CD14-positive monocyte (primary cell): ENCODE measurements at regions not wholly inside any gene's neighbourhood (a gene's known extent, or its start where the extent isn't known, plus 50 kb on each side); places are given as distances from the start of the nearest gene placed in this dataset.

Source experiments
- DNase-seq, 3 donors: peaks; one replicate each; pipeline ENCODE4 v3.0.0-alpha.2; 2011 to 2022
- H2AFZ ChIP-seq: 2 replicates; pipeline ENCODE4 v1.6.0; 2012; ENCODE audit warnings: mild to moderate bottlenecking, low read depth, low read length, inconsistent platforms; ENCODE audit not compliant: insufficient read depth, poor library complexity, severe bottlenecking
- H3K27ac ChIP-seq, 2 donors: 1 replicate in 1 of 2; 2 replicates in 1 of 2; pipeline ENCODE4 v1.5.1; 2012 to 2013; ENCODE audit warnings: low read length in 2 of 2, control low read depth in 1 of 2, inconsistent platforms in 1 of 2, low read depth in 1 of 2, mild to moderate bottlenecking in 1 of 2
- H3K27me3 ChIP-seq, 2 donors: one replicate each; pipeline versions ENCODE4 v1.6.0 to v1.6.1; 2011 to 2013; ENCODE audit warnings: low read length in 2 of 2; ENCODE audit not compliant: control insufficient read depth in 2 of 2, insufficient read depth in 2 of 2
- H3K36me3 ChIP-seq, 2 donors: replicated peaks in 1 of 2; 1 replicate in 1 of 2; 2 replicates in 1 of 2; pipeline versions ENCODE4 v1.5.1 to v1.6.1; 2012 to 2013; ENCODE audit warnings: low read length in 2 of 2, control low read depth in 1 of 2, inconsistent platforms in 1 of 2, mild to moderate bottlenecking in 1 of 2; ENCODE audit not compliant: insufficient read depth in 2 of 2, control insufficient read depth in 1 of 2
- H3K4me1 ChIP-seq, 2 donors: 1 replicate in 1 of 2; 2 replicates in 1 of 2; pipeline versions ENCODE4 v1.5.1 to v1.6.1; 2012 to 2013; ENCODE audit warnings: low read length in 2 of 2, control low read depth in 1 of 2, inconsistent platforms in 1 of 2, mild to moderate bottlenecking in 1 of 2, moderate library complexity in 1 of 2; ENCODE audit not compliant: insufficient read depth in 2 of 2, control insufficient read depth in 1 of 2
- H3K4me2 ChIP-seq: replicated peaks from 2 replicates; pipeline ENCODE3; 2012; ENCODE audit warnings: low read length, moderate library complexity, mild to moderate bottlenecking; ENCODE audit not compliant: poor library complexity, severe bottlenecking; ENCODE audit errors: extremely low read depth
- H3K4me3 ChIP-seq, 3 experiments: fragments of 200-600 bp in 1 of 3; sonication (generic) in 1 of 3; replicated peaks in 1 of 3; 1 replicate in 2 of 3; 2 replicates in 1 of 3; pipeline ENCODE4 v1.5.1; 2011 to 2013; ENCODE audit warnings: low read length in 3 of 3, mild to moderate bottlenecking in 3 of 3, control low read depth in 2 of 3, low read depth in 2 of 3, inconsistent platforms in 1 of 3, moderate library complexity in 1 of 3
- H3K79me2 ChIP-seq: 2 replicates; pipeline ENCODE4 v1.6.0; 2012; ENCODE audit warnings: mild to moderate bottlenecking, control low read depth, inconsistent platforms, low read length, moderate library complexity; ENCODE audit not compliant: insufficient read depth
- H3K9ac ChIP-seq: 2 replicates; pipeline ENCODE4 v1.6.0; 2017; ENCODE audit warnings: low read length, mild to moderate bottlenecking; ENCODE audit not compliant: insufficient read depth, poor library complexity, severe bottlenecking
- H3K9me3 ChIP-seq, 2 donors: replicated peaks in 1 of 2; 1 replicate in 1 of 2; 2 replicates in 1 of 2; pipeline versions ENCODE4 v1.5.1 to v1.6.1; 2012 to 2013; ENCODE audit warnings: low read length in 2 of 2, control low read depth in 1 of 2; ENCODE audit not compliant: control insufficient read depth in 1 of 2, insufficient read depth in 1 of 2
- H4K20me1 ChIP-seq: 2 replicates; pipeline ENCODE4 v1.6.0; 2012; ENCODE audit warnings: mild to moderate bottlenecking, low read length, control low read depth, moderate library complexity; ENCODE audit not compliant: insufficient read depth
- H3K27ac Mint-ChIP-seq, 7 donors: one replicate each; pipeline ENCODE4 v1.8.0; 2020; ENCODE audit warnings: mild to moderate bottlenecking in 7 of 7, mixed read lengths in 7 of 7, moderate library complexity in 6 of 7, inconsistent platforms in 2 of 7
- H3K27me3 Mint-ChIP-seq, 3 donors: one replicate each; pipeline ENCODE4 v1.8.0; 2021 to 2022; ENCODE audit warnings: low read depth in 3 of 3, mild to moderate bottlenecking in 3 of 3, mixed read lengths in 3 of 3, moderate library complexity in 3 of 3, inconsistent platforms in 1 of 3
- H3K36me3 Mint-ChIP-seq, 2 donors: one replicate each; pipeline ENCODE4 v1.8.0; 2020; ENCODE audit warnings: mixed read lengths in 2 of 2, inconsistent platforms in 1 of 2, mild to moderate bottlenecking in 1 of 2
- H3K4me1 Mint-ChIP-seq: one replicate; pipeline ENCODE4 v1.8.0; 2020; ENCODE audit warnings: mild to moderate bottlenecking, mixed read lengths
- H3K4me3 Mint-ChIP-seq, 2 donors: one replicate each; pipeline ENCODE4 v1.8.0; 2020; ENCODE audit warnings: mild to moderate bottlenecking in 2 of 2, mixed read lengths in 2 of 2, moderate library complexity in 1 of 2
- H3K9me3 Mint-ChIP-seq, 7 donors: one replicate each; pipeline ENCODE4 v1.8.0; 2020 to 2022; ENCODE audit warnings: mixed read lengths in 7 of 7, mild to moderate bottlenecking in 6 of 7, moderate library complexity in 6 of 7, inconsistent platforms in 2 of 7
- WGBS: methylation state at CpG from one replicate; pipeline ENCODE4 v1.1.5; 2013; ENCODE audit warnings: missing lambda C conversion rate; ENCODE audit not compliant: insufficient coverage; 5-methylcytosine and 5-hydroxymethylcytosine counted together
- intact Hi-C, 2 donors: fragments of 100-400 bp; cut with micrococcal nuclease; formaldehyde crosslinking; loops; one replicate each; pipeline versions ENCODE4 v1.15.0 to v1.15.1; 2023
- TF ChIP-seq, protein P1 (sequence below): fragments of 200-600 bp; IDR thresholded peaks from one replicate; pipeline ENCODE4 v1.8.0; 2022; ENCODE audit warnings: antibody characterized with exemption, mild to moderate bottlenecking

DNA sequence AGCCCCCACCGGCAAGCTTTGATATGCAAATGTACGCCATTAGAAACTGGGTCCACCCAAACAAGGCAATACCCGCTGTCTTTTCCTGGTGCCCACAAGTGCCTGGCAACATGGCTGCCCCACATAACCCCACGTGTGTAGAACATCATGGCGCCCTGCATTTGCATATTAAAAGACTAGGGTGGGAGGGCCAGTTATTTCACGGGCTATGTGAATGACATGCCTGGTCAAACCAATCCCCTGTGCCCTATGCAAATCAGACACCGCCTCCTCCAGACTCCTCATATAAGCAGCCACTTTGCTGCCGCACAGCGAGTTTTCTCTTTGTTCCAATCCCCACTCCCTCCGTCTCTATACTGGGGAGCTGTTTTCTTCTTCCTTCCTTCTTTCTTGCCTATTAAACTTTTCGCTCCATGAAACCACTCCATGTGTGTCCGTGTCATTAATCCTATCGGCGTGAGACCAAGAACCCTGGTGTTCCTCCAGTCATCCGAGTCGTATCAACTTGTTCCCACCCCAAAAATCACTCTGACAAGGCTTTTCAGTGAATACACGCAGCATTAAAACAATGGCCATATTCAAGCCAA, 112.6 kb upstream of the SORBS2 start:
- no peak overlapping the region for H3K4me2 ChIP-seq
- H3K27me3 ChIP-seq = no peaks in the 10 kb centered on the region
- H3K4me3 ChIP-seq = no peak overlapping the region
- peaks cover 2 to 5% (median 4%) of the 10 kb centered on the region in 3 donors for H3K27me3 Mint-ChIP-seq
- H3K27ac Mint-ChIP-seq = no peak overlapping the region
- intact Hi-C loops = no loop called here
- peaks cover 0 to 8% (median 0%) of the 10 kb centered on the region in 7 donors for H3K9me3 Mint-ChIP-seq
- H3K27ac ChIP-seq = no peak overlapping the region
- H4K20me1 ChIP-seq = no peaks in the 10 kb centered on the region
- 96% methylated on average over 8 of the region's 17 CpGs for WGBS
- H3K4me3 Mint-ChIP-seq = no peak overlapping the region
- no peaks in the 10 kb centered on the region for H3K36me3 ChIP-seq
- H2AFZ ChIP-seq = no peak overlapping the region
- no peaks in the 10 kb centered on the region for H3K36me3 Mint-ChIP-seq
- TF ChIP-seq, protein P1, sequence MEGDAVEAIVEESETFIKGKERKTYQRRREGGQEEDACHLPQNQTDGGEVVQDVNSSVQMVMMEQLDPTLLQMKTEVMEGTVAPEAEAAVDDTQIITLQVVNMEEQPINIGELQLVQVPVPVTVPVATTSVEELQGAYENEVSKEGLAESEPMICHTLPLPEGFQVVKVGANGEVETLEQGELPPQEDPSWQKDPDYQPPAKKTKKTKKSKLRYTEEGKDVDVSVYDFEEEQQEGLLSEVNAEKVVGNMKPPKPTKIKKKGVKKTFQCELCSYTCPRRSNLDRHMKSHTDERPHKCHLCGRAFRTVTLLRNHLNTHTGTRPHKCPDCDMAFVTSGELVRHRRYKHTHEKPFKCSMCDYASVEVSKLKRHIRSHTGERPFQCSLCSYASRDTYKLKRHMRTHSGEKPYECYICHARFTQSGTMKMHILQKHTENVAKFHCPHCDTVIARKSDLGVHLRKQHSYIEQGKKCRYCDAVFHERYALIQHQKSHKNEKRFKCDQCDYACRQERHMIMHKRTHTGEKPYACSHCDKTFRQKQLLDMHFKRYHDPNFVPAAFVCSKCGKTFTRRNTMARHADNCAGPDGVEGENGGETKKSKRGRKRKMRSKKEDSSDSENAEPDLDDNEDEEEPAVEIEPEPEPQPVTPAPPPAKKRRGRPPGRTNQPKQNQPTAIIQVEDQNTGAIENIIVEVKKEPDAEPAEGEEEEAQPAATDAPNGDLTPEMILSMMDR = no peak
- H3K9ac ChIP-seq = no peak overlapping the region
- no peaks in the 10 kb centered on the region for H3K9me3 ChIP-seq
- H3K4me1 ChIP-seq = no peaks in the 10 kb centered on the region
- H3K4me1 Mint-ChIP-seq = no peaks in the 10 kb centered on the region
- H3K79me2 ChIP-seq = no peaks in the 10 kb centered on the region
- DNase-seq = no peak

DNA sequence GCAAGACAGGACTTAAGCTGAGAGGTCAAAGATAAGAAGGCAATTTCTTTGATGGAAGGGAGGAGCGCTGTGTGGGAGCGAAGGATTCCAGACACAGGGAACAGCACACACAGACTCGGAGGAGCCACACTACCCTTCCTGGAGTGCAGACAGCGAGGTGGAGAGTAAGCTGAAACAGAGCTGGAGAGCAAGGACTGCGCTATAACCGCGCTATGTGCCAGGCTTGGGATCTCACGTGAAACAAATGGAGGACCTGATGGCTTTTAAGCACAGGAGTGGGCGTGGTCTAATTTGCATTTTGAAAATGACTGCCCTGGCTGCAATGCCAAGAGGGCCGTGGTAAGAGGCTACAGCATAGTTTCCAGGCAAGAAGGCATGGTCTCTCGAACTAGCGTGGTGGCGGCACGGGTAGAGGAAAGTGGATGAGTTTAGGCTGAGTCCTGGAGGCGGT, 113.9 kb upstream of the SORBS2 start:
- H3K9me3 Mint-ChIP-seq = peaks cover 0 to 8% (median 0%) of the 10 kb centered on the region in 7 donors
- TF ChIP-seq, protein P1 = no peak
- Histone ChIP-seq H3K4me1 (no peaks in the 10 kb centered on the region), H3K4me2 (no peak overlapping the region), H2AFZ (no peak overlapping the region), H3K36me3 (no peaks in the 10 kb centered on the region), H3K9ac (no peak overlapping the region), H4K20me1 (no peaks in the 10 kb centered on the region), H3K9me3 (no peaks in the 10 kb centered on the region), H3K27me3 (no peaks in the 10 kb centered on the region), H3K79me2 (no peaks in the 10 kb centered on the region), H3K4me3 (no peak overlapping the region), H3K27ac (no peak overlapping the region)
- H3K27ac Mint-ChIP-seq = no peak overlapping the region
- H3K36me3 Mint-ChIP-seq = no peaks in the 10 kb centered on the region
- peaks cover 2 to 5% (median 2%) of the 10 kb centered on the region in 3 donors for H3K27me3 Mint-ChIP-seq
- no peak for DNase-seq
- no peaks in the 10 kb centered on the region for H3K4me1 Mint-ChIP-seq
- WGBS = 90% methylated on average over 15 of the region's 15 CpGs
- H3K4me3 Mint-ChIP-seq = no peak overlapping the region
- intact Hi-C loops = no loop called here
